H1 (cell line): ENCODE measurements at regions not wholly inside any gene's neighbourhood (a gene's known extent, or its start where the extent isn't known, plus 50 kb on each side); places are given as distances from the start of the nearest gene placed in this dataset.

Experiments
- POLR2AphosphoS5 ChIP-seq: IDR thresholded peaks from 2 replicates; pipeline ENCODE4 v1.6.1; 2011; ENCODE audit warnings: low read depth, low read length
- SRF ChIP-seq: IDR thresholded peaks from 2 replicates; pipeline ENCODE4 v1.6.1; 2011; ENCODE audit warnings: mild to moderate bottlenecking, low read depth, low read length, moderate library complexity
- TCF12 ChIP-seq: IDR thresholded peaks from 2 replicates; pipeline ENCODE4 v1.6.1; 2011; ENCODE audit warnings: low read depth, mild to moderate bottlenecking, low read length

DNA sequence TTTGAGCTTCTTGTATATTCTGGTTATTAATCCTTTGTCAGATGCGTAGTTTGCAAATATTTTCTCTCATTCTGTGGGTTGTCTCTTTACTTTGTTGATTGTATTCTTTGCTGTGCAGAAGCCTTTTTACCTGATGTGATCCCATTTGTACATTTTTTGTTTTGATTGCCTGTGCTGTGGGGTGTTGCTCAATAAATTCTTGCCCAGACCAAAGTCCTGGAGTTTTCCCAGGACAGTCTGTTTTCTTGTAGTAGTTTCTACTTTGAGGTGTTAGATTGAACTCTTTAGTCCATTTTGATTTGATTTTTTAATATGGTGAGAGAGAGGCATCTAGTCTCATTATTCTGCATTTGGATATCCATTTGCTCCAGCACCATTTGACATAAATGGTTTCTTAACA is 588.7 kb upstream of the MBL2 start (continued):
- no peak for TF ChIP-seq SRF
- no peak for TF ChIP-seq TCF12
- TF ChIP-seq POLR2AphosphoS5 = no peak
